RWPE2 (cell line): ENCODE measurements at regions not wholly inside any gene's neighbourhood (a gene's known extent, or its start where the extent isn't known, plus 50 kb on each side); places are given as distances from the start of the nearest gene placed in this dataset.
"Not testable (repeated sequence)": the region's sequence is repeated elsewhere in the genome, so short reads cannot be mapped to it uniquely, and the experiment has no call there.

Experiments
- ATAC-seq: fragments of 200-7000 bp; cut with Tn5 transposase; 3 replicates; pipeline ENCODE4 v1.9.1; 2021; ENCODE audit warnings: low read depth
- DNase-seq: peaks from one replicate; pipeline ENCODE4 v3.0.0-alpha.2; 2020; ENCODE audit warnings: low spot score
- H3K27ac ChIP-seq: fragments of 450-650 bp; 2 replicates; pipeline ENCODE4 v1.5.1; 2017; ENCODE audit warnings: mild to moderate bottlenecking; ENCODE audit not compliant: poor library complexity, severe bottlenecking
- H3K27me3 ChIP-seq: fragments of 250-450 bp; sonication (Bioruptor Pico); 2 replicates; pipeline ENCODE4 v1.5.1; 2021; ENCODE audit warnings: mild to moderate bottlenecking, moderate library complexity; ENCODE audit not compliant: insufficient read depth, poor library complexity, severe bottlenecking
- H3K36me3 ChIP-seq: fragments of 250-450 bp; sonication (Bioruptor Pico); 2 replicates; pipeline ENCODE4 v1.5.1; 2020; ENCODE audit warnings: low read depth, mild to moderate bottlenecking, moderate library complexity
- H3K4me1 ChIP-seq: fragments of 250-450 bp; sonication (Bioruptor Pico); 2 replicates; pipeline ENCODE4 v1.5.1; 2021; ENCODE audit warnings: mild to moderate bottlenecking, moderate library complexity; ENCODE audit not compliant: insufficient read depth, poor library complexity, severe bottlenecking
- H3K4me3 ChIP-seq: fragments of 250-450 bp; sonication (Bioruptor Pico); 2 replicates; pipeline ENCODE4 v1.5.1; 2021; ENCODE audit warnings: mild to moderate bottlenecking, moderate library complexity; ENCODE audit not compliant: severe bottlenecking
- H3K9me3 ChIP-seq: fragments of 250-450 bp; sonication (Bioruptor Pico); 2 replicates; pipeline ENCODE4 v1.5.1; 2021; ENCODE audit warnings: mild to moderate bottlenecking, moderate library complexity; ENCODE audit not compliant: severe bottlenecking
- CTCF ChIP-seq: fragments of 450-650 bp; IDR thresholded peaks from one replicate; pipeline ENCODE4 v1.5.1; 2017; ENCODE audit warnings: mild to moderate bottlenecking, moderate library complexity; ENCODE audit not compliant: poor library complexity, severe bottlenecking

GRCh38 chr5:145015146-145015545 lies 820.0 kb downstream of the PRELID2 start:
- no peak for DNase-seq
- no peaks in the 10 kb centered on the region for H3K4me1 ChIP-seq
- no peak for TF ChIP-seq CTCF
- no peak for ATAC-seq
- peaks cover 20% of the 10 kb centered on the region for H3K27me3 ChIP-seq
- no peak overlapping the region for H3K27ac ChIP-seq
- no peak overlapping the region for H3K4me3 ChIP-seq
- H3K9me3 ChIP-seq, result no peaks in the 10 kb centered on the region
- H3K36me3 ChIP-seq, result no peaks in the 10 kb centered on the region

GRCh38 chr5:145014109-145014508 lies 821.0 kb downstream of the PRELID2 start:
- no peak for TF ChIP-seq CTCF
- Histone ChIP-seq H3K9me3 (no peaks in the 10 kb centered on the region), H3K27me3 (peaks cover 20% of the 10 kb centered on the region), H3K27ac (no peak overlapping the region), H3K36me3 (no peaks in the 10 kb centered on the region), H3K4me3 (no peak overlapping the region), H3K4me1 (no peaks in the 10 kb centered on the region)
- ATAC-seq, result no peak
- DNase-seq, result no peak

DNA sequence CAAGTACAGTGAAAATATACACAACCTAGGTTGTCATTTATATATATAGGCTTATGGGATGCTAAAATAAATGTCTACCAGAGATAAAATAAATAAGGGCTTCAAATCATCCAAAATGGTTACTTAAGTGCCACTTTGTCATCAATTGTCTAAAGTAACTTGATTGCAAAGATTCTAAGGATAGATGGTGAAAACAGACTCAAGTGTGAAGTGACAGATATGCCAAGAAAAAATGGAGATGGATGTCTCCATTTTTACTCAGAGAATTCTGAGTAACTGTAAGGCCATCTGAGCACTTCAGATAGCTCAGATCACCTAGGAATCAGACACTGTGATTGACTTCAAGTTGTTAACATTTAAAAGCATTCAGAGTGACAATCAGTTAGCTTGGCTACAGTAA lies 824.3 kb downstream of the PRELID2 start:
- ATAC-seq, result no peak
- no peaks in the 10 kb centered on the region for H3K4me1 ChIP-seq
- H3K9me3 ChIP-seq, result no peaks in the 10 kb centered on the region
- TF ChIP-seq CTCF, result no peak
- no peak overlapping the region for H3K4me3 ChIP-seq
- H3K27me3 ChIP-seq, result peaks cover 9% of the 10 kb centered on the region
- no peak overlapping the region for H3K27ac ChIP-seq
- no peaks in the 10 kb centered on the region for H3K36me3 ChIP-seq
- no peak for DNase-seq

DNA sequence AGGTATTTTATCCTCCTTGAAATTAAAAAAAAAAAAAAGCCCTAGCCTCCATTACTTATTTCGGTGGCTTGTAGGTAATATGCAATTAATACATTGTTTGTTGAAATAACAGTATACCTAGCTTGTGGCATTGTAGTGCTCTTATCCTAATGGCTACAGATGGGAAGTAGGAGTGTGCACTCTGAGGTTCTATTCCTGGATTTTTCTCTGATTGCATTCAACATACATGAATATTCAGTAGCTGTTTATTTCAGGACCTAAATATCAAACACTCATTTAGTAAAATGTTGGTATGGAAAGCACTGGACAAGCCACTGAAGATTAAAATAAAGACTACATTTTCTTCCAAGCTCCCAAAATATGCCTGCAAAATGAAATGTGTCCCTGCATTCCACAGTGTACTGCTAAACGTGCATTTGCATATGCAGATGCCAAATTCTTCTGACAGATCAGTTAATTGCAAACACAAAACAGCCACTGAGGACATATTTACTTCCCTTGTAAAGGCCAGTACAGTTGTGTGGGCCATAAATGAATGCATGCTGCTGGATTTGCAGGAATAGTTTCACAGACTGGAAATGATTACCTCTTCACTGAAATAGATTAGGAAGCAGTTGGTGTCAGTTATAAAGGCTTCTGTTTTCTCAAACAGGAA lies 826.1 kb downstream of the PRELID2 start:
- no peak for ATAC-seq
- H3K27ac ChIP-seq, result no peak overlapping the region

DNA sequence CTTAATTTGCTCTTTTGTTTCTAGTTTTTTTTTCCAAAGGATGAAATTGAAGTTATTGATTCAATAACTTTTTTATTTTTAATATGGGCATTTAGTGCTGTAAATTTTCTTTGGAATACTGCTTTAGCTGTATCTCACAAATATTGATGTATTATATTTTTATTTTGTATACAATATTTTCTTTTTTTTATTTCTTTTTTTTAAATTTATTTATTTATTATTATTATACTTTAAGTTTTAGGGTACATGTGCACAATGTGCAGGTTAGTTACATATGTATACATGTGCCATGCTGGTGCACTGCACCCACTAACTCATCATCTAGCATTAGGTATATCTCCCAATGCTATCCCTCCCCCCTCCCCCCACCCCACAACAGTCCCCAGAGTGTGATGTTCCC lies 823.7 kb downstream of the KCTD16 start:
- DNase-seq, H3K4me3 ChIP-seq, H3K9me3 ChIP-seq, H3K27ac ChIP-seq, H3K4me1 ChIP-seq, ATAC-seq, H3K36me3 ChIP-seq: not testable (repeated sequence)
- H3K27me3 ChIP-seq, result peaks cover 11% of the 10 kb centered on the region

More for the DNA sequence above, 826.1 kb downstream of the PRELID2 start:
- Histone ChIP-seq H3K4me3 (no peak overlapping the region), H3K27me3 (peaks cover 9% of the 10 kb centered on the region), H3K9me3 (no peaks in the 10 kb centered on the region), H3K4me1 (no peaks in the 10 kb centered on the region), H3K36me3 (no peaks in the 10 kb centered on the region)
- no peak for DNase-seq
- no peak for TF ChIP-seq CTCF
